DND-41 (cell line): ENCODE measurements at regions not wholly inside any gene's neighbourhood (a gene's known extent, or its start where the extent isn't known, plus 50 kb on each side); places are given as distances from the start of the nearest gene placed in this dataset.

Source experiments
- EZH2 ChIP-seq: IDR thresholded peaks from 3 replicates; pipeline ENCODE4 v1.6.1; 2012; ENCODE audit warnings: borderline replicate concordance, low read depth, mild to moderate bottlenecking, moderate library complexity, low read length, inconsistent platforms; ENCODE audit not compliant: severe bottlenecking
- TF ChIP-seq, protein P1 (sequence below): IDR thresholded peaks from 2 replicates; pipeline ENCODE4 v1.5.1; 2012; ENCODE audit warnings: borderline replicate concordance, low read length, moderate library complexity, mild to moderate bottlenecking; ENCODE audit not compliant: poor library complexity, severe bottlenecking; ENCODE audit errors: extremely low read depth

DNA sequence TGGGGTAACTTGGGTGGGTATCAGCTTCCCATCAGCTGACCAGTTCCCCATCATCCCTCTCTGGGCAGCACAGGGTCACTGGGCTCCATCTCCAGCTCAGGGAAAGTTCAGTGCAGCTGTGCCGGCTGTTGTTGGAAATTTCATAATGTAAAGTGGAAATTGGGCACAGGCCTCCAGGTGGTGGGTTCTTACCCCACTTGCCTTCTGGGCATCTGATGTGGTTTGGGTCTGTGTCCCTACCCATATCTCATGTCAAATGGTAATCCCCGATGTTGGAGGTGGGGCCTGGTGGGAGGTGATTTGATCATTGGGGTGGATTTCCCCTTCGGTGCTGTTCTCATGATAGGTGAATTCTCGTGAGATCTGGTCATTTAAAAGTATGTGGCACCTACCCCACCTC is 59.7 kb upstream of the PSEN2 start:
- TF ChIP-seq, protein P1, sequence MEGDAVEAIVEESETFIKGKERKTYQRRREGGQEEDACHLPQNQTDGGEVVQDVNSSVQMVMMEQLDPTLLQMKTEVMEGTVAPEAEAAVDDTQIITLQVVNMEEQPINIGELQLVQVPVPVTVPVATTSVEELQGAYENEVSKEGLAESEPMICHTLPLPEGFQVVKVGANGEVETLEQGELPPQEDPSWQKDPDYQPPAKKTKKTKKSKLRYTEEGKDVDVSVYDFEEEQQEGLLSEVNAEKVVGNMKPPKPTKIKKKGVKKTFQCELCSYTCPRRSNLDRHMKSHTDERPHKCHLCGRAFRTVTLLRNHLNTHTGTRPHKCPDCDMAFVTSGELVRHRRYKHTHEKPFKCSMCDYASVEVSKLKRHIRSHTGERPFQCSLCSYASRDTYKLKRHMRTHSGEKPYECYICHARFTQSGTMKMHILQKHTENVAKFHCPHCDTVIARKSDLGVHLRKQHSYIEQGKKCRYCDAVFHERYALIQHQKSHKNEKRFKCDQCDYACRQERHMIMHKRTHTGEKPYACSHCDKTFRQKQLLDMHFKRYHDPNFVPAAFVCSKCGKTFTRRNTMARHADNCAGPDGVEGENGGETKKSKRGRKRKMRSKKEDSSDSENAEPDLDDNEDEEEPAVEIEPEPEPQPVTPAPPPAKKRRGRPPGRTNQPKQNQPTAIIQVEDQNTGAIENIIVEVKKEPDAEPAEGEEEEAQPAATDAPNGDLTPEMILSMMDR, result no peak
- no peak for TF ChIP-seq EZH2
